NCI-H1092 (cell line): ENCODE measurements at regions not wholly inside any gene's neighbourhood (a gene's known extent, or its start where the extent isn't known, plus 50 kb on each side); places are given as distances from the start of the nearest gene placed in this dataset.

Experiments
- DNase-seq: peaks from one replicate; lab custom pipeline; 2025; lab: John Stamatoyannopoulos, UW

DNA sequence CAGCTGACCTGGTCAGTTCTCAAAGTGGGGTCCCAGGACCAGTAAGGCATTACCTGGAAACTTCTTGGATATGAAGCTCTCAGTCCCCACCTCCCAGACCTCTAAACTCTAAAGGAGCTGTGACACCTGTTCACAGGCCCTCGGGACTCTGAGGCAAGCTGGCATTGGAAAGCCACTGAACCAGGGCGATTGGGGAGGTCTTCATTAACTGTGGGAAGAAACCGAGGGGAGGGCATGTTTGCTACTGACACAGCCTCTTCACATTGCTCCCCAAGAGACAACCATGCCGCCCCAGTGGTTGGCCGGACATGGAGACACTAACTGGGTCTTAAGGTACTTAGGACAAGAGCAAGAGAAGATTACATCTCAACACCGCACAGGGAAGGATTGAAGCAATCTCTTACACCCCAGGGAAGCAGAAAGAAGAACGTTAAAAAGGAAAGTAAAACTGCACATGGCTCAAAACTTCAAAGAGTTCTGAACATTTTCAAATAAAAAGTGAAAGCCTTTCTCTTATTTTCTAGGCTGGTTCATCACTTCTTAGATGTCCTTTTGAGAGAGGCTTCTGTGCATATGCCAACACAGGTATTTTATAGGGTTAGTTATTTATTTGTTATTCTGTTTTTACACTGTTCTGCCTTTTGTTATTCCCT, 210.0 kb upstream of the CST7 start:
- no peak for DNase-seq

DNA sequence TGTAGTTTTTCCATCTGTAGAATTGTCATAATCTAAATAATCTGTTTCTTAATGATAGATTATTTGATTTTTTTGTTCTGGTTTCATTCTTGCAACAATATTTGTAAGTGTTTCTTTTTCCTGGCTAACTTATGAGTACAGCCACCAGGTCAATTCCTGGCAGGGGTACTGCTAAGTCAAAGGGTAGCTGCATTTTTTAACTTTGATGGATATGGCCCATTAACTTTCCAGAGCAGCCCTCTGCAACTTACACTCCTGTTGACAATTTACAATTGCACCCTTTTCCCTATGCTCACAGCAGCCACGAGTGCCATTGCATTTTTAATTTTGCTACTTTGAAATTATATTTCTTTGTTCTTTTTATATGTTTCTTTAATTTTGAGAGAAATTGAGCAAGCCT, 209.3 kb upstream of the CST7 start:
- DNase-seq, result no peak

DNA sequence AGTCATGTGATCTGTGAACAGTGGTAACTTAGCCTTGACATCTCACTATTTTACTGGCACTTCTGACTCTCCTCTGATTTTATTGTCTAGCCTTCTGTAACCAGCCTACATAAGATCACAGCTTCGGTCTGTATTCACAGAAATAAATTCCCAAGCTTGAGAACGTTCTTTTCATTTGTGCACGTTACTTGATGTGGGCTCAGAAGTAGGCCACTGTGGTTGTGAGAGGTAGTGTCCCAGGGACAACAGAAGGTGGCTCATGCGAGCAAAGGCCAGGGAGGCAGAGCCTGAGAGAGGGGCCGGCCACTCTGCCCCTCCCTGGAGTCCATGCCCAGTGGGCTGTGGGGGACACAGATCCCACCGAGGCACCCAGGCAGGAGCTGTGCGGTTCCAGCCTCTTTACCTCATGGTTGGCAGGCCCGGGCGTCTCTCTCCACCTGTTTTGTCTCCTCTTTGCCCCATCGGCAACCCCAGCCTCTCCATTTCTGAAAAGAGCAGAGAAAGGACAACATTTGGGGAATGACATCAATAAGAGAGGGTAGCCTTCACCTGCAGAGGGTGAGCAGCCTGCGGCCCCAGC, 207.5 kb upstream of the CST7 start:
- DNase-seq, result no peak

DNA sequence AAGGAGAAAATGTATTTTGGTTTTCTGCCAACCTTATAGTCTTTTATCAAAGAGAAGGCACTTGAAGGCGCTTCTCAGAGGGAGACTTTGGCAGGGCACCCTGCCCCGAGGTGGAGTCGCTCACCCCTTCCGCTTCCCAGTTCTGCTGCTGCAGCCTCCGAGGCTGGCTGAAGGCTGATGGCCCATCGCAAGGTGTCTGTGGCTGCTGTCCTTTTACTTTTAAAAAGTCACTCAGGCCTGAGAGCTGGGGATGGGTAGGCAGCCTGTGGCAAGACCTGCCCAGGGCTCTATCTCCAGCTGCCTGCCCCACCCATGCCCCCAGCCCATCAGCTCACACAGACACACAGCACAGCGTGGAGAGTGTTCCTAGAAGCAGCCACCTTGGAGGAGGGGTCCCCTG, 206.6 kb upstream of the CST7 start:
- DNase-seq, result peak; percentile 14

DNA sequence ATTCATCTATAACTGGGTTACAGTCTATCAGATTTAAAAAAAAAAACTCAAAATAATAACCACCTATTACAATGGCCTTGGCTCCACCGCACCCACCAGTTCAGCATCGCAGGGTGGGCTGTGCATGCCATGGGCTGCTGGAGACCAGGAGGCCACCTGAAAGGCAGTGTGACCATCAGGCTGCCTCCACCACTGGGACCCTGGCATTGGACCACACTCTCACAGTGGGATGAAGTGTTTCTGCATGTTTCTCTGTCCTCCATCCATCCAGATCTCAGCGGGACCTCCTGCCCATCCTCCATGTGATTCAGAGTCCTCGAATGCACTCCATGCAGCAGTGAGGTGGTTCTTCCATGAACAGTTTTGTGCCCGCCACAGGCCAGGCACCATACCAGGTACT, 206.1 kb upstream of the CST7 start:
- DNase-seq, result no peak

DNA sequence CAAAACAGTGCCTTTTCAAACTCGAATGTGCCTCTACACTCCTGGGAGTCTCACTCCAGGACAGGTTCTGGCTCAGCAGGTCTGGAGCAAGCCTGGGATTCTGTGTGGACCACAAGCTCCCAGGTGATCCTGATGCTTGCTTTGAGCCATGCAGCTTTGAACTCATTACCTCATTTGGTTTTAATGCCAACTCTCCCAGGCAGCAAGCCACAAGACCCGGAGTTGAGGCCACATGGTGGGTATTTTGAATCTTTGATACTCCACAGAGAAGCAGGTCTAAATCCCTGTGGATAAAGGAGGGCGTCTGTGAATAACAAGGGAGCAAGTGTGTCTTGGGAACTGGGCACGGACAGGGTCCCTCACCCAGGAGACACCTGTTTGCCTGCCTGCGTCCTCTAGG, 205.4 kb upstream of the CST7 start:
- no peak for DNase-seq

DNA sequence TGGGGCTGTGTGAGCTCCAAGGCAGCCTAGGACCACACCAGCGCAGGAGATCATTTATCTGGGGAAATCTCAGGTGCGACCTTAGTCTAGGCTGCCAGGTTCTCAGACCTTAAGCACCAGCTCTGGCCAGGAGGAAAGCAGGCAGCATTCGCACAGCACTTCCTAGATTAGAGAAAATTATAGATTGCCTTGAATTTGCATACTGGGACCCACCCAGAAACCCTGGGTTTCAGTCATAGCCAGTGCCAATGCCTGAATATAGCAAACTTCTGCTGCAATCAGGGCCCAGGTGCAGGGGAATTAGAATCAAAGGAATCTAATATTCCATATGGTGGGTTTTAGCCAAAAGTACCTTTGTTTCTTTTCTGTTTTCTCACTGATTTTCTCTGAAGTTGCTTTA, 204.3 kb upstream of the CST7 start:
- no peak for DNase-seq

DNA sequence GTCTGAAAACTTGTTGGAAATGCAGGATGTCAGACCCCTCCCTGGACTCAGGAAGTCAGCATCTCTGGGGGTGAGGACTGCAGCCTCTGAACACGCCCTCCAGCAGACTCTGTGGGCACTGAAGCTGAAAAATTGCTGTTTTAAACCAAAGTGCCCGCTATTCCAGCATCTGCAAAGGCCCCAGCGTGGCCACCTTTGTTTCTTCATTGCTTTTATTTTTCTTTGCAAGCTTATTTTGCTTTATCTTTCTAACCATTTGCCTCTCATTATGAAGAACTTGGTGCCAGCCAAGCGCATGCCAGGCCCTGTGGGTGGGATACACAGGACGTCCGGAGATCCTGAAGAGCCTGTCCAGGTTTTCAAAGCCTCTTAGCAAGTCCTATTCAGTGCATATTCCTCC, 203.9 kb upstream of the CST7 start:
- DNase-seq, result no peak

DNA sequence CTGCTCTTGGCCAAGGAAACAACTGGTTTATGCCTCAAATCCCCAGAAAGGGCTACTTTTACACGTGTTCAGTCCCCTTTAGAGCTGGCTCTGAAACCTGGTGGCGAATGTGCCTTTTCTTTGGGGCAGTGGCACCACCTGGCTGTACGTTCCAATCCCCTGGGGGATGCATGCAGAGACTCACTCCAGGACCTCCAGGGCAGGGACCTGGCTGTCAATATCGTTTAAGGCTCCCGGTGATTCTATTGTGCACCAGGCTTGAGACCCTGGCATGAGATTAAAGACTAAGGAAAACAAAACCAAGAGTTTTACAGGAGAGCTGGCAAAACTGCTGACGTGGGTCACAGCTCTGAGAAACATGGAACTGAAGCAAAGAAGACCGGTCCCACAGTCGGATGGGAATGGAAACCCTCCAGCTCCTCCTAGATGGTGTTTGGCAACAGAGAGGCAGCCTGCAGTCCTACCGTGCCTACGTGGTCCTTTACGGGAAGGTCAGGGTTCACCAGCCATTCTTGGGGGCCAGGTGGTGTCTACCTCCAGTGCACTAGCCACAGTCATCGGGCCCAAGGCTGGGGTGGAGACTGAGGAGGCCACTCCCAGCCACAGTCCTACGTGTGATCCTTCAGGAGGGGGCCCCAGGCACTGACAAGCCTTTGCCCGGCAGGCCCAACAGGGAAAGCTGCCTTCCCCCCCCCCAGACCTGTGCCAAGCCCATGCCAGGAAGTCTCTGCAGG, 203.3 kb upstream of the CST7 start:
- no peak for DNase-seq

DNA sequence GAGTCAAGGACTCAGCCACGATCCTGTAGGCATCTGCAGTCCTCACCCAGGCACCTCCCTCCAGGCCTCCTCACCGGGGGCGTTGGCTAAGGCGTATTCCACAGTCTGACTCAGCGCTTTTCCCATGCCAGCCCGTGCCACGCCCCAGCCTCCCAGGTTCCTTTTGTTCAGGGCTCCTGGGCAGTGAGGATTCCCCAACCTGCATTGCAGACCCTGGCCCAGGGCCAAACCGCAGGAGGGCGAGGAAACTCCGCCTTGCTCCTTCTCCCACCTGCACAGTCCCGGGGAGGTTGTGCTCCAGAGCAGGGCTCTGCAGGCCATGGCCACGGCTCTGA, 202.8 kb upstream of the CST7 start:
- DNase-seq, result no peak

DNA sequence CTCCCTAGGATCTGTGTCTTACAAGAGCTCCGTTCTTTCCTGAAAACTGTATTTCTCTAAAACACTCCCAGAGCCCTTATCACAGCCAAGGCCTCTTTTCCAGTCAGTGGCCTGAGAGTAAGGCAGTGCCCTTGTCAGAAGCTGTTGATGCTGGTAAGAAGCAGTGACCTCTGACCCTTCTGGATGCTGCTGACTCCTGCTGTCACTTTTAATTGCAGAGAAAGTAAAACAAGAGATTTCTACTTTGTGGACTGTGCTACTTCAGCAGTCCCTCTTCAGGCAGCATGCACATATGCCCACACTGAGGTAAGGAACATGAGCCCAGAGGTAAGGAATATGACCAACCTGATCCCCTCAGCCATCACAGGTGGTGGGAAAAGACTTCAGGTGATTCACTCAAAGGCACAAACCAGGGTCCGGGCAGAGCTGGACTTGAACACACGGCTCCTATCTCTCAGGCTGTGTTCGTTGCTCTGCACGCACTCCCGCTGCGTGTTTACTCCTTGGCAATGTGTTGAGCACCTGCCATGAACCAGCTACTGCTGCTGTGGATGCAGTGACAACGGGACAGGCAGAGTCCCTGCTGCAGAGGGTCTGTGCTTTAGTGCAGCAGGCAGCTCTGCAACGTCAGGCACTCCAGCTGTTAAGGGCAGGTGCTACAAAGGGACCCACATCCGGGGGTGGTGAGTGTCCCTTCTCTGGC, 201.9 kb upstream of the CST7 start:
- no peak for DNase-seq

DNA sequence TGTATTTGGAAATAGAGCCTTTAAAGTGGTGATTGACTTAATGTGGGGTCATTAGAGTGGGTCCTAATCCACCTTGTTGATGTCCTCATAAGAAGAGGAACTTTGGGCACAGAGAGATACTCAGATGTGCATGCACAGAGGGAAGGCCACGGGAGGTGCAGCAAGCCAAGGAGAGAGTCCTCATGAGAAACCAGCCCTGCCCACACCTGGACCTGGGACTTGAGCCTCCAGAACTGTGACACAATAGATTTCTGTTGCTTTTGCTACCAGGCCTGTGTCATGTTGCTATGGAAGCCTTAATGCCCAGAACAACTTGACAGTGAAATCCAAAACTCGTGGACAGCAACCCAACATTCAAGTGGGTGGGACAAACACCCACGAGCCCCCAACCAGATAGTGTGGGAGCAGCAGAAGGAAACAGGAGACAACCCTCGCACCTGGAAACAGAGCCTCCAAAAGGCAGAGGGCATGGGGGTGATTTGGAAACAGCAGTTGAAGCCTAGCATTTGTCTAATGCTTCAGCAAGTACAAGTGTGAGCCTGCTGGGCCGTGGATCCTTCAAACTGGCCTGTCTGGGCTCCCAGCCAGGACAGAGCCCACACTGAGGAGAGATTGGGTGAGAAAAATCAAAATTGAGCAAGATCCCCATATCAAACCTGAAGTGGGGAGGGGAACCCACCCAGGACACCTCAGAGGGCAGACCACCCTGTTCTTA, 201.0 kb upstream of the CST7 start:
- no peak for DNase-seq

DNA sequence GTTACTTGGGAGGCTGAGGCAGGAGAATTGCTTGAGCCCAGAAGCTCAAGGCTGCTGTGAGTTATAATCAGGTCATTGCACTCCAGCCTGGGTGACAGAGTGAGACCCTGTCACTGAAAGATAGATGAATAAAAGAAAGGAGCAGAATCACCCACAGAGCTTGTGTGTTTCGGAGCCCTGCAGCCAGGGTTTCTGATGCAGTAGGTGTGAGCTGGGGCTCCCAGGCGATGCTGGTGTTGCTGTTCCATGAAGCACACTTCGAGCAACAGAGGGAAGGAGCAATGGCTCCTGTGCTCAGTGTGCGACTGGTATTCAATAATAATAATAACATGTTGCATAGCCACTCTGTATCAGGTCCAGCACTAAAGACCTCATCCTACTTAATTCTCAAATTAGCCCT, 197.5 kb upstream of the CST7 start:
- no peak for DNase-seq

DNA sequence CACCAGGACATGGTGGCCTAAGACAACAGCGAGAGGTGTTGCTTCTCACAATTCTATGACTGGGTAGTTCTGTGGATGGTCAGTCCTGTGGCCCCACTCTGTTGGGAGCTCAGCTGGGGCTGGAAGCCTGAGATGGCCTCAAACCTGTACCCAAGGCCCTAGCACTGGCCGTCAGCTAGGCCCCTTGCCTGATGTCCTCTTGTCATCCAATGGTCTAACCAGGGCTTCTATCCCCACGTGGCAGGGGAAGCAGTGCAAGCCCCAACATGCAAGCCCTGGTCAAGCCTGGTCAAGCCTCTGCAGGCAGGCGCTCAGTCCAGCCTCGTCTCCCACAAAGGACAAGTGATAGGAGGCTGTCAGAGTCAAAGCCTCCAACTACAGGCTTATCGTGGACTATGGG, 196.5 kb upstream of the CST7 start:
- no peak for DNase-seq

DNA sequence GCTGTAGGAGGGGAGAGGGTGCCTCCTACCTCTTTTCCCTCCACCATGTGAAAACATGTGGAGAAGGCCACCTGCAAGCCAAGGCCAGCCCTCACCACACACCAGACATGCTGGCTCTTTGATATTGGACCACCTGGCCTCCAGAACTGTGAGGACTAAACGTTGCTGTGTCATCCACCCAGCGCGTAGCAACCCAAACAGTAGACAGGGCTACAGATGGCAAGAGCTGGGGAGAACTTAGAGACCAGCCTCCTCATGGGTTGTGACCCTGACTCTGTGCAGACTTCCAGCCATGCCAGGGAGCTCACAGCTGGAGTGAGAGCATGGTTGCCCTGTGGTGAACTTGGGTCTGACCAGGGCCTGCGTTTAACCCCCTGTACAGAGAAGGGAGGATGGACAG, 195.9 kb upstream of the CST7 start:
- DNase-seq, result no peak

DNA sequence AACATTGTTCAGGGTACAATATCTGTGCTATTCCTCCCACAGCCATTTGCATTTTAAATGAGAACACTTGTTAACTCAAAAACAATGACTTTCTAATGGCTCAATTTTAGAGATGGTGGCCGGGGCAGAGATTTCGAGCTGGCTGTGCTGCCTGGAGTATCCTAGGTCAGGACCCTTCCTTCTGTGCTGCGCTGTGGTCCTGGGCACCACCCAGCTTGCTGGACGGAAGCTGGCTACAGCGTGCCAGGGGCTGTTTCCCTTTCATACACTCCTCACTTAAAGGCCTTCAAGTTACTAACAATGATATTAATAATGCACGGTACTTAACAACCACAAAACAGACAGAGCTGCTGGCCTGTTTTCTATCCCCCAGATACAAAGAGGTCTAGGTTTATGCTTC, 194.4 kb upstream of the CST7 start:
- no peak for DNase-seq

DNA sequence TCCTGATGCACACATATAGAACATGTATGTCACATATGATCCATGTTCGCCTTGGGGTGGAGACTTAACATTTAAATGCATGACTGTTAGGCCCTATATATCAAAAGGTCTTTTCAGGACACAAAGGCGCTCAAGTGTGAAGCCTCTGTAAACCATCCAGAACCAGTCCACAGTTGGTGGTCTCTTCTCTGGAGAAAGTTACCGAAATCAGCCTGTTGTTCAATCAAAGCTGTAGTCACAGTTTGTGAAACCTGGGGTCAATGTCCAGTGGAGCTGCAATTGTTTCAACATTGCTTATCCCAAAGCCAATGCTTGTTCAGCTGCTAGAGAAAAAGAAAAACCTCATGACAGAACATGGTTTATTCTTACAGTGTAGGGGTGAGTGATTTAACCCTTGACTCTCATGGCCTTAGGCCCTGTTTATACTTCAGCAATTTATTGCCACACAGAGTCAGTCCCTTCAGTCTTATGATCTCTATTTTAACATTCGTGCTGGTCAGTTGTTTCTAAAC, 193.6 kb upstream of the CST7 start:
- no peak for DNase-seq

DNA sequence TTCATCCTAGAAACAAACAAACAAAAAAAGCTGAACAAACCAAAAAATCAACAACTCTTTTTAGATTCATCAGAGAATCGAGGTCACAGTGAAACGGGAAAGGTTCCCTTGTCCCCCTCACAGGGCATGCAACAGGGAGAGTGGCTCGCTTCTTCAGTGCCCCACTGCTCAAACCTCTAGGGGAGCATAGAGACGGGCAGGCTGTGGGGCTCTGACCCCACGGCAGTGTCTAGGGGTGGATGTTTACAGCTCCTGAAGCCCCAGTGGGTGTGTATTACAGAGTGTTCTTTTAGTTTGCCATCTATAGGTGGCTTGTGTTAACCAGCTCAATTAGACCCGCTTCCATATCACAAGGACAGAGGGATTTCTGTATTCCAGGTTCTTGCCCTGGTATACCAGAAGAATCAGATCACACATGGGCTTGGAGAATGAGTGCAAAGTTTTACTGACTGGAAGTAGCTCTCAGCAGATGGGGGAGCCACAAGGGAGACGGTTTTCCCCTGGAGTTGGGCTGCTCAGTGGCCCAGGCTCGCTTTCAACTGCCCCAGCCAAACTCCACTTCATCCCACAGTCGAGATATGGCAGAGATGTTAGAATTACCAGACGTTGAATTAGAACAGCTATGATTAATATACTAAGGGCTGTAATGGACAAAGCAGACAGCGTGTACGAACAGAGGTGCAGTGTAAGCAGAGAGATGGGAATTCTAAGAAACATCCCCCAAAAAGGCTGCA, 192.6 kb upstream of the CST7 start:
- DNase-seq, result no peak

DNA sequence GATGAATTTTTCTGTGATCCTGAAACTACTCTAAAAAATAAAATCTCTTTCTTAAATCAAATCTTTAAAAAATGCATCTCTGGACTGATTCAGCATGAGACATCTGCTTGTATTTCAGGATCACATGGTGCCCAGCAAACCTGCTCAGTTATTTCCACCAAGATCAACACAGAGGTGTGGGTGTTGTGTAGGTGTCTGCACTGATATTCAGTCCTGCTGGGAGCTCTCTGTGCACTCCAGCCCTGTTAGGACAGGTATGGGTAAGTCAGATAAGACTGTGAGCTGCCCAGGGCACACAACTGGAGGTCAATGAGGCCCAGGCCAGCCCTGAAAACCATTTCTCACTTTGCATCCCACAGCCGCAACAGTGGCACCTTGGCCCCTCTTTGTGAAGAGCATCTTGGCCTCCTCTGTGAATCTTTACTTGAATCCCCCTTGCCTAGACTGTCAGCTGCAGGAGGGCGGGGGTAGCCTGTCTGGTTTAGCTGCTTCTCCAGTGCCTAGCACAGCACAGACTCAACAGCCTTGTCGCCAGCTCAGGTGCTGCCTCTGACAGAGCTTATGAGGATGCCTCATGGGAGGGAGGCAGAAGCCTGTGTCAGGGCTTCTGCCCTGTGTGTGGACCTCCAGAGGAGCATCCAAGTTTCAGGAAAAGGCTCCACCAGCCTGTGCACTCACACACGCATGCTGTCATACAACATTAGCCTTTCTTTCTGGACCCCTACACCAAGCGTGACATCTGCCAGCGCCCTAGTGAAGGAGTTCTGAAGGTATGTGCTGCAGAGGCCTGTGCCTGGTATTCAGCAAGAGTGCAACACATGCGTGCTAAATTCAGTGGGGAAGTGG, 187.6 kb upstream of the CST7 start:
- no peak for DNase-seq

DNA sequence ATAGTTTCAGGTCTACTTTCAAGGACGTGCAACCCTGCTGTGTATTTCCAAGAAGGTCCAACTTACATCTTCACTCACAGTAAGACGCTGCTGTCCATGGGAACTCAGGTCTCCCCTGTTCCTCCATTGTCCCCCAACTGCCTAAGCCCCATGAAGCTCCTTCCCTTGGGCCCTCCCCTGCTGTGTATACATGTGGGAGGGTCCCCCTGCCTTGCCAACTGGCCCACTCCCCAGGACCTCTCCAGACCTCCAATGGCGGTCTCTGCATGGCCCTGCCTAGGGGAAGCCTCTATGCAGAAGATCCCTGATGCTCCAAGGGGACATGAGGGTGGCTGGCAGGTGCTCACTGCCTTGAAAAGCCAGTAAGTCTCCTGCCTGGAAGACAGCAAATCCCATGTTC, 186.7 kb upstream of the CST7 start:
- no peak for DNase-seq
